Peyer's patch (tissue), 4 donors: ENCODE measurements at regions not wholly inside any gene's neighbourhood (a gene's known extent, or its start where the extent isn't known, plus 50 kb on each side); places are given as distances from the start of the nearest gene placed in this dataset.

ENCODE experiments used
- DNase-seq, 3 donors: peaks; one replicate each; pipeline ENCODE4 v3.0.0-alpha.2; 2017 to 2019
- H3K27ac ChIP-seq, 4 donors: fragments of 200-600 bp; sonication (generic); one replicate each; pipeline ENCODE4 v1.5.1; 2016 to 2019
- H3K27me3 ChIP-seq, 2 donors: fragments of 200-600 bp; sonication (generic); one replicate each; pipeline ENCODE4 v1.5.1; 2019
- H3K36me3 ChIP-seq, 3 donors: fragments of 200-600 bp; sonication (generic); one replicate each; pipeline ENCODE4 v1.5.1; 2016 to 2019
- H3K4me1 ChIP-seq, 4 donors: fragments of 200-600 bp; sonication (generic); one replicate each; pipeline ENCODE4 v1.5.1; 2016 to 2019
- H3K4me3 ChIP-seq, 4 donors: fragments of 200-600 bp; sonication (generic); 1 replicate in 3 of 4; 2 replicates in 1 of 4; pipeline ENCODE4 v1.5.1; 2016 to 2019; ENCODE audit warnings: mild to moderate bottlenecking in 1 of 4
- H3K9me3 ChIP-seq, 4 donors: fragments of 200-600 bp; sonication (generic); one replicate each; pipeline ENCODE4 v1.5.1; 2016 to 2019; ENCODE audit warnings: mild to moderate bottlenecking in 1 of 4
- POLR2A ChIP-seq, 2 donors: fragments of 450-650 bp; IDR thresholded peaks; one replicate each; pipeline ENCODE4 v1.5.1; 2017; ENCODE audit warnings: antibody characterized with exemption in 2 of 2, mild to moderate bottlenecking in 2 of 2, moderate library complexity in 2 of 2
- TF ChIP-seq, protein P1 (sequence below), 6 experiments: fragments of 450-650 bp in 4 of 6; fragments of 200-600 bp in 2 of 6; sonication (generic) in 1 of 6; IDR thresholded peaks; one replicate each; pipeline ENCODE4 v1.5.1; 2017 to 2019; ENCODE audit warnings: antibody characterized with exemption in 6 of 6, mild to moderate bottlenecking in 3 of 6, moderate library complexity in 1 of 6

DNA sequence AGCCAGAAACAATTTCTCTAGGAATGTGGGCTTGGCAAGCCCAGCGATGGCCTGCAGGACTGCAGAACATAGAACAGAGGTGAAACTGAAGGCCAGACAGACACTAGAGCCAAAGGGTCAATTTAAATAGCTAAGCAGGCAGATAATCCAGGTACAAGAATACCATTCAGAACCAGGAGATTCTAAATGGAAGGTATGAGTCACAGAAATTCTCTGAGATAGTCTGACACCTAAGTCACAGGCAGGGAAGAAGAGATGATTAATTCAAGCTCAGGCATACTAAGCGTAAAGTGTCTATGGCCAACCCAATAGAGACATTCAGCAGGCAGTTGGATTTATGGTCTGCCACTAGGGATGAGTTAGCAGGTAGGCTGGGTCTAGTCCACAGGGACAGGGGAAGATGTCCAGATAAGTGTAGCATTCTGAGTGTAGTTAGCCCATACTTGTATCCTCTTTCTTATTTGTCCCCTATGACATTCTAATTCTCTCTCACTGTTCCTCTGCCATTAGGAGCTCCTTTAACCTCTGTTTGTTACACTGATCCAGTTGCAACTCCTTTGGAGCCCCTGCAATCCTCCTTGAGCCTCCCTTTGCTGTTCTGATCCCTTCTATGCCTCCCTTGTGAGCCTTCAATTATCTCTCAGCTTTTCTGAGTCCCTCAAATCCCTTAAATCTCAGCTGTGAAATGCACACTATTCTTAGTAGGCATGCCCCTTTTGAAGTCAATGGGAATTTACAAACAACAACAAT is 383.8 kb downstream of the LMO4 start:
- peak in 1 of 3 donors; percentile 61 for DNase-seq
- no peak overlapping the region for H3K4me3 ChIP-seq
- no peaks in the 10 kb centered on the region for H3K36me3 ChIP-seq
- H3K9me3 ChIP-seq: no peaks in the 10 kb centered on the region
- H3K4me1 ChIP-seq: peaks cover 0 to 4% (median 0%) of the 10 kb centered on the region in 4 donors
- H3K27ac ChIP-seq: peak overlapping the region in 3 of 4 donors; percentile 17 to 56 (median 34)
- no peaks in the 10 kb centered on the region for H3K27me3 ChIP-seq
- TF ChIP-seq, protein P1, sequence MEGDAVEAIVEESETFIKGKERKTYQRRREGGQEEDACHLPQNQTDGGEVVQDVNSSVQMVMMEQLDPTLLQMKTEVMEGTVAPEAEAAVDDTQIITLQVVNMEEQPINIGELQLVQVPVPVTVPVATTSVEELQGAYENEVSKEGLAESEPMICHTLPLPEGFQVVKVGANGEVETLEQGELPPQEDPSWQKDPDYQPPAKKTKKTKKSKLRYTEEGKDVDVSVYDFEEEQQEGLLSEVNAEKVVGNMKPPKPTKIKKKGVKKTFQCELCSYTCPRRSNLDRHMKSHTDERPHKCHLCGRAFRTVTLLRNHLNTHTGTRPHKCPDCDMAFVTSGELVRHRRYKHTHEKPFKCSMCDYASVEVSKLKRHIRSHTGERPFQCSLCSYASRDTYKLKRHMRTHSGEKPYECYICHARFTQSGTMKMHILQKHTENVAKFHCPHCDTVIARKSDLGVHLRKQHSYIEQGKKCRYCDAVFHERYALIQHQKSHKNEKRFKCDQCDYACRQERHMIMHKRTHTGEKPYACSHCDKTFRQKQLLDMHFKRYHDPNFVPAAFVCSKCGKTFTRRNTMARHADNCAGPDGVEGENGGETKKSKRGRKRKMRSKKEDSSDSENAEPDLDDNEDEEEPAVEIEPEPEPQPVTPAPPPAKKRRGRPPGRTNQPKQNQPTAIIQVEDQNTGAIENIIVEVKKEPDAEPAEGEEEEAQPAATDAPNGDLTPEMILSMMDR (IDR thresholded peaks at IDR 0.05): peak in 2 of 6 experiments; percentile 15 to 39
- no peak for TF ChIP-seq POLR2A (IDR thresholded peaks at IDR 0.05)

DNA sequence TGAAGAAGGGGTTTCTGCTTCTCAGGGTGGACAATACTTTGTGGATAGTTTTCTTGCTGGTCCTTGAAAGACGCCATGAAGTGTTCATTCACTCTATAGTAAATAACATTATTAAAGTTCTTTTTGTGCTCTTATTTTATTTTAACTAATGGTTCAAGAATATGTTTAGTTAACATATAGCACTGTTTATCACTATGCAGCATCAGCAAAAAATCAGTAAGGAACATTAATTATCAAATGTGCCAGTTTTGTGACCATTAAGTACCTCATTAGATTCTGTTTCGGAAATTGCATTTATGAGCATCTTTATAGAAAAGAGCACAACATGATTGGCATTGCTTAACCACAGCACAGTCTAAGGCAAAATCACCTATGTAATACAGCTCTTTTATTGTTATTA is 385.6 kb downstream of the LMO4 start:
- H3K4me3 ChIP-seq: no peak overlapping the region
- H3K4me1 ChIP-seq: peaks cover 0 to 10% (median 0%) of the 10 kb centered on the region in 4 donors
- no peak overlapping the region for H3K27ac ChIP-seq
- H3K9me3 ChIP-seq: no peaks in the 10 kb centered on the region
- no peaks in the 10 kb centered on the region for H3K36me3 ChIP-seq
- no peak for DNase-seq
- H3K27me3 ChIP-seq: no peaks in the 10 kb centered on the region
- TF ChIP-seq POLR2A (IDR thresholded peaks at IDR 0.05): no peak
- TF ChIP-seq, protein P1 (IDR thresholded peaks at IDR 0.05): no peak

DNA sequence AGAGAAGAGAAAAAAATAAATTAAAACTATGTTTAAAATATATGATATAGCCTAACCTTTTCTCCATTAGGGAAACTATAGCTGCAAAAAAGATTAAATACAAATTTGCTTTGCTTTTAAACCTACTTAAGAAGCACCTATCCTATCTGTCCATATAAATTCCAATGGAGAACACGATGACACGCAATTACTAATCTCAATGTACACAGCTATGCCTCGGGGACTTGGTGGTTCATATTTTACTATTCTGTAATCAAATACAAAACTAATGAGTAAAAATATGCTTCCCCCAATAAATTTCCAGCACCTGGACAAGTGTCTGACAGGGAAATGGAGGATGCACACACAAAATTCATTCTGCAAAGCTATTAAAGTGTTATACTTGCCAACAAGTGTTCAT is 386.4 kb downstream of the LMO4 start:
- no peak for TF ChIP-seq POLR2A (IDR thresholded peaks at IDR 0.05)
- TF ChIP-seq, protein P1 (IDR thresholded peaks at IDR 0.05): no peak
- DNase-seq: no peak
- Histone ChIP-seq H3K4me3 (no peak overlapping the region), H3K36me3 (no peaks in the 10 kb centered on the region), H3K9me3 (no peaks in the 10 kb centered on the region), H3K4me1 (peaks cover 0 to 12% (median 0%) of the 10 kb centered on the region in 4 donors), H3K27ac (no peak overlapping the region), H3K27me3 (no peaks in the 10 kb centered on the region)

DNA sequence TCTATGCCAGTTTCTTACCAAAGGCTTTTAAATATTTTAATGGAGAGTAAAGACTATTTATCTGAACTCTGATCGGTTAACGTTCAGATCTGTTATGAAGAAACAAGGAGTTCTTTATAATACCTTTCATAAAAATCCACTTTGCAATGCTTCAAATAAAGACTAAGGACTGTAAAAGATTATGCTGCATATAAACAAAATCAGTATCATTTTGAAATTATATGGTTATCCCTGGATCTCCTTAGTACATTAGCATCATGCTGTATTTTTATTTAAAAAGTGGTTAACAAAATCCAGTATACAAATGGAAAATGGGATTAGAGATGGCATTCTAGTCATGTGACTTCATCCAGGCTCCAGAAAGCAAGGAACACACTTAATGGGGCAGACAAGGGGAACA is 386.8 kb downstream of the LMO4 start:
- Histone ChIP-seq H3K27me3 (no peaks in the 10 kb centered on the region), H3K4me3 (no peak overlapping the region), H3K4me1 (peaks cover 0 to 12% (median 0%) of the 10 kb centered on the region in 4 donors), H3K9me3 (no peaks in the 10 kb centered on the region), H3K36me3 (no peaks in the 10 kb centered on the region), H3K27ac (no peak overlapping the region)
- no peak for DNase-seq
- TF ChIP-seq, protein P1 (IDR thresholded peaks at IDR 0.05): no peak
- TF ChIP-seq POLR2A (IDR thresholded peaks at IDR 0.05): no peak

DNA sequence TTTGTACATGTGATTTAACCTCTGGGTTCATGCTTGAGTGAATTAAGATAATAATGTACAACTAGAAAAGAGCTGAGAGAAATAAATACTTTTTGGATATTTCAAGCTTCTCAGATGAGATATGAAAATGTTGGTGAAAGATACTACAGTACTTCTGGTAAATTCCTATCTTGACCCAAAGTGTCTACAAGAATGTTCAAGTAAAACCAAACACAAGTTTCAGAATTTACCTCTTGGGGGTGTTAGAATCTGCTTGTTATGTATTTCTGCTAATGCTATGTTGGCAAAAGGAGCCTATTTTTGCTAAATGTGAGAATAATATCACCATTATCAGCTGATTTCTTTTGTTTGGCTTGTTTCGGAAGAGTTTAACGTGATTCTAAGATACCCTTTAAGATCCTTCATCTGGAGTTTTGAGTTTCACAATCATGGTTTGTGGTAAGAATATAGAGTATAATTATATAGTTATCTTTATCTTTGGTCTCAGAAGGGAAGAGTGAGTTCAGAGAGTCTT is 388.5 kb downstream of the LMO4 start:
- no peak for DNase-seq
- H3K36me3 ChIP-seq: no peaks in the 10 kb centered on the region
- peaks cover 0 to 16% (median 0%) of the 10 kb centered on the region in 4 donors for H3K4me1 ChIP-seq
- H3K9me3 ChIP-seq: no peaks in the 10 kb centered on the region
- no peaks in the 10 kb centered on the region for H3K27me3 ChIP-seq
- no peak for TF ChIP-seq POLR2A (IDR thresholded peaks at IDR 0.05)
- TF ChIP-seq, protein P1 (IDR thresholded peaks at IDR 0.05): no peak
- peak overlapping the region in 2 of 4 donors; percentile 45 to 50 for H3K27ac ChIP-seq
- no peak overlapping the region for H3K4me3 ChIP-seq
